Thyroid gland (tissue), 4 donors: ENCODE measurements at regions not wholly inside any gene's neighbourhood (a gene's known extent, or its start where the extent isn't known, plus 50 kb on each side); places are given as distances from the start of the nearest gene placed in this dataset.

ENCODE experiments used
- DNase-seq, 2 donors: peaks; one replicate each; pipeline ENCODE4 v3.0.0-alpha.2; 2019
- H3K27ac ChIP-seq, 3 donors: fragments of 200-600 bp; sonication (generic); 1 replicate in 2 of 3; 2 replicates in 1 of 3; pipeline ENCODE4 v1.5.1; 2016 to 2019; ENCODE audit warnings: mild to moderate bottlenecking in 1 of 3, moderate library complexity in 1 of 3
- H3K27me3 ChIP-seq: fragments of 200-600 bp; sonication (generic); one replicate; pipeline ENCODE4 v1.5.1; 2019
- H3K36me3 ChIP-seq, 2 donors: fragments of 200-600 bp; sonication (generic); one replicate each; pipeline ENCODE4 v1.5.1; 2016 to 2019
- H3K4me1 ChIP-seq, 2 donors: fragments of 200-600 bp; sonication (generic); one replicate each; pipeline ENCODE4 v1.5.1; 2017 to 2019
- H3K4me3 ChIP-seq, 3 donors: fragments of 200-600 bp; sonication (generic); replicated peaks in 1 of 3; 1 replicate in 2 of 3; 2 replicates in 1 of 3; pipeline ENCODE4 v1.5.1; 2016; ENCODE audit warnings: mild to moderate bottlenecking in 1 of 3
- H3K9me3 ChIP-seq: fragments of 200-600 bp; sonication (generic); one replicate; pipeline ENCODE4 v1.5.1; 2017
- CTCF ChIP-seq, 6 experiments: fragments of 200-600 bp in 3 of 6; fragments of 450-650 bp in 3 of 6; sonication (generic) in 3 of 6; IDR thresholded peaks; one replicate each; pipeline ENCODE4 v1.5.1; 2016 to 2019; ENCODE audit warnings: antibody characterized with exemption in 6 of 6, mild to moderate bottlenecking in 2 of 6, inconsistent platforms in 1 of 6, moderate library complexity in 1 of 6
- POLR2A ChIP-seq, 2 donors: fragments of 450-650 bp; IDR thresholded peaks; one replicate each; pipeline ENCODE4 v1.6.1; 2017; ENCODE audit warnings: antibody characterized with exemption in 2 of 2, mild to moderate bottlenecking in 2 of 2, moderate library complexity in 1 of 2
- WGBS, 2 donors: methylation state at CpG; one replicate each; pipeline ENCODE4 v1.1.5; 2017; 5-methylcytosine and 5-hydroxymethylcytosine counted together
- intact Hi-C: fragments of 100-400 bp; cut with DNase I; formaldehyde crosslinking; loops from one replicate; pipeline ENCODE4 v1.15.1; 2023

- DNase-seq, result no peak
- H3K4me3 ChIP-seq, result no peak overlapping the region
- intact Hi-C loops, result no loop called here
- TF ChIP-seq CTCF (IDR thresholded peaks at IDR 0.05), result no peak
- no peak for TF ChIP-seq POLR2A (IDR thresholded peaks at IDR 0.05)
- no peaks in the 10 kb centered on the region for H3K9me3 ChIP-seq
- H3K4me1 ChIP-seq, result no peaks in the 10 kb centered on the region
- no peaks in the 10 kb centered on the region for H3K36me3 ChIP-seq
- no peak overlapping the region for H3K27ac ChIP-seq
- no peaks in the 10 kb centered on the region for H3K27me3 ChIP-seq
- 29 to 63% methylated on average over 1 of the region's 1 CpG for WGBS, 2 donors
These were observed 732.0 kb downstream of the CDH18 start for GRCh38 chr5:19256036-19256435.

GRCh38 chr5:19258686-19259085 lies 729.3 kb downstream of the CDH18 start:
- Histone ChIP-seq H3K4me1 (no peaks in the 10 kb centered on the region), H3K36me3 (no peaks in the 10 kb centered on the region), H3K4me3 (no peak overlapping the region), H3K9me3 (no peaks in the 10 kb centered on the region), H3K27me3 (no peaks in the 10 kb centered on the region), H3K27ac (no peak overlapping the region)
- no peak for DNase-seq
- no peak for TF ChIP-seq POLR2A (IDR thresholded peaks at IDR 0.05)
- no peak for TF ChIP-seq CTCF (IDR thresholded peaks at IDR 0.05)
- intact Hi-C loops, result no loop called here

- Histone ChIP-seq H3K4me3 (no peak overlapping the region), H3K9me3 (no peaks in the 10 kb centered on the region), H3K4me1 (no peaks in the 10 kb centered on the region), H3K36me3 (no peaks in the 10 kb centered on the region), H3K27me3 (no peaks in the 10 kb centered on the region), H3K27ac (no peak overlapping the region)
- TF ChIP-seq POLR2A (IDR thresholded peaks at IDR 0.05) (no peak), CTCF (IDR thresholded peaks at IDR 0.05) (no peak)
- intact Hi-C loops, result no loop called here
- DNase-seq, result no peak
- 88 to 95% methylated on average over 4 of the region's 4 CpGs for WGBS, 2 donors
These were observed 726.1 kb downstream of the CDH18 start for GRCh38 chr5:19261879-19262278.

GRCh38 chr5:19264821-19265220 lies 723.2 kb downstream of the CDH18 start:
- intact Hi-C loops, result no loop called here
- Histone ChIP-seq H3K4me3 (no peak overlapping the region), H3K36me3 (no peaks in the 10 kb centered on the region), H3K9me3 (no peaks in the 10 kb centered on the region), H3K27me3 (no peaks in the 10 kb centered on the region), H3K4me1 (no peaks in the 10 kb centered on the region), H3K27ac (no peak overlapping the region)
- WGBS, 2 donors, result 91 to 98% methylated on average over 2 of the region's 2 CpGs
- no peak for DNase-seq
- no peak for TF ChIP-seq CTCF (IDR thresholded peaks at IDR 0.05)
- no peak for TF ChIP-seq POLR2A (IDR thresholded peaks at IDR 0.05)

- Histone ChIP-seq H3K36me3 (no peaks in the 10 kb centered on the region), H3K27ac (no peak overlapping the region), H3K4me1 (no peaks in the 10 kb centered on the region), H3K27me3 (no peaks in the 10 kb centered on the region), H3K9me3 (no peaks in the 10 kb centered on the region), H3K4me3 (no peak overlapping the region)
- WGBS, 2 donors, result 87 to 89% methylated on average over 4 of the region's 4 CpGs
- TF ChIP-seq CTCF (IDR thresholded peaks at IDR 0.05) (no peak), POLR2A (IDR thresholded peaks at IDR 0.05) (no peak)
- intact Hi-C loops, result no loop called here
- DNase-seq, result no peak
These were observed 721.2 kb downstream of the CDH18 start for GRCh38 chr5:19266791-19267190.
